ENCODE measurements at regions not wholly inside any gene's neighbourhood (a gene's known extent, or its start where the extent isn't known, plus 50 kb on each side); places are given as distances from the start of the nearest gene placed in this dataset.

- TF ChIP-seq CTCF (IDR thresholded peaks at IDR 0.05; ENCODE audit: insufficient read depth, low read length) (no peak), GABPA (IDR thresholded peaks at IDR 0.05; ENCODE audit: low read depth) (no peak), POLR2AphosphoS5 (IDR thresholded peaks at IDR 0.05; ENCODE audit: low read depth) (no peak), REST (IDR thresholded peaks at IDR 0.05; ENCODE audit: insufficient replicate concordance, low read depth) (no peak), SPI1 (IDR thresholded peaks at IDR 0.05; ENCODE audit: borderline replicate concordance, low read depth) (no peak)
These were observed 100.7 kb downstream of the VCPKMT start for GRCh38 chr14:50015716-50016115.
